Fibroblast of mammary gland (primary cell): ENCODE measurements at regions not wholly inside any gene's neighbourhood (a gene's known extent, or its start where the extent isn't known, plus 50 kb on each side); places are given as distances from the start of the nearest gene placed in this dataset.
"Not testable (repeated sequence)": the region's sequence is repeated elsewhere in the genome, so short reads cannot be mapped to it uniquely, and the experiment has no call there.

Experiments used
- DNase-seq: peaks from one replicate; pipeline ENCODE4 v3.0.0-alpha.2; 2010; ENCODE audit warnings: low read depth
- H3K4me3 ChIP-seq: 2 replicates; pipeline ENCODE4 v1.5.1; 2011; ENCODE audit warnings: low read depth, mild to moderate bottlenecking, low read length, moderate library complexity; ENCODE audit not compliant: control insufficient read depth
- CTCF ChIP-seq: conservative IDR thresholded peaks from 2 replicates; pipeline ENCODE4 v1.5.1; 2011; ENCODE audit warnings: low read depth, low read length, inconsistent platforms; ENCODE audit not compliant: control insufficient read depth, insufficient read depth

- no peak for TF ChIP-seq CTCF
- no peak overlapping the region for H3K4me3 ChIP-seq
- DNase-seq = peak; percentile 49
These were observed 103.7 kb upstream of the HGF start for GRCh38 chr7:81873559-81873958.

GRCh38 chr7:81871606-81872265 is 101.9 kb upstream of the HGF start:
- no peak for TF ChIP-seq CTCF
- DNase-seq = peak; percentile 44
- no peak overlapping the region for H3K4me3 ChIP-seq

DNA sequence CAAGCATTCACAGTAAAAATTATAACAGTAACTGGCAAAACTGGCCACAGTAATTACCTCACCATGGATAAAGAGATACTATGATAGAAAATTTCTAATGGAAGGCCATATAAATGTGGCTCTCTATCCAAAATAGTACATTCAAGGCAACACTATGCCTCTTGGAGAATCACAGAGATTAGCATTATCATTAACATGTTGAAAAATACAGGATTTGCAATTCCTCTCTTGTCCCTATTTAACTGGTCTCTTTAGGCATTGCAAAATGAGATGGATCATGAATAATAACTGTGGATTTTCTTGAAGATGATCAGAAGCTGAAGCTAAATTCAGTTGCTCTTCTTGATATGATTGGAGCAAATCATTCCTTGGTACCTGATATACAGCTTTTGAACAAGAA is 100.8 kb upstream of the HGF start:
- no peak overlapping the region for H3K4me3 ChIP-seq
- TF ChIP-seq CTCF = no peak

DNA sequence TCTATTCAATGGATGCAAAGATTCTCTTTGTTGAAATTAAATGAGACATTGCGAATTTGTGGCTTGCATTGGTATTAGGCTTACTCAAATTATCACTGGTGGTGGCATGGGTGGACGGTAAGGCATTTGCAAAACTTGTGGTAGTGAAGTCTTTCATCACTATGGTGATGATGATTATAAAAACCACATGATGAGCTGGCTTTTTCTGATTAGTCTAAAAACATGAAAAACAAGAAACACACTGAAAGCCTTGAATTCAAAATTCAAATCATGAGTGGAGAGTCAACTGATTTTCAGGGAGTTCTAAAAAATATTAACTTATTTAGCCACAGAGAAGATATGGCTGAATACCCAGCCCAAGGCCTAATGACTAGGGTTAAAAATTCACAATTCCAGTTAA is 99.8 kb upstream of the HGF start:
- no peak overlapping the region for H3K4me3 ChIP-seq
- TF ChIP-seq CTCF = no peak
- peak; percentile 28 for DNase-seq

More for the DNA sequence above, 100.8 kb upstream of the HGF start:
- no peak for DNase-seq

DNA sequence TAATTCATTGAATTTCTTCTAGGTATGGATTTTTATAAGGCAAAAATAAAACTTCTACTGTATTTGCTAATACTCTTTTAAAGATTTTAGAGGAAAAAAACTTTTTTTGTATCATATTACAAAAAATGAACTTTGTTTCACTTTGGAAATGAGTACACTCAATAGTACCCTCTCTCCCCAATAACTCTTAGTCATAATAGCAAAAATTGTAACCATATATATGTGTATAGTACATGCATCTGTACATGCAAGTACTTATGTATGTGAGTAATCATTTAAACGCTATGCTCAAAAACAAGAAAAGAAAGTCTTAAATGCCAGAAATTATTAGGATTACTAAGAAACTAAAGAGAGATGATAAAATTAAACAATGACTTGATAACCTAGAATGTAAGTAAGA is 95.9 kb upstream of the HGF start:
- no peak for DNase-seq
- no peak overlapping the region for H3K4me3 ChIP-seq
- no peak for TF ChIP-seq CTCF

- DNase-seq = no peak
- H3K4me3 ChIP-seq = no peak overlapping the region
- no peak for TF ChIP-seq CTCF
These were observed 89.6 kb upstream of the HGF start for GRCh38 chr7:81859433-81859832.

- DNase-seq = peak; percentile 58
- not testable (repeated sequence) for H3K4me3 ChIP-seq
These were observed 89.0 kb upstream of the HGF start for GRCh38 chr7:81858820-81859219.
